ENCODE measurements at regions not wholly inside any gene's neighbourhood (a gene's known extent, or its start where the extent isn't known, plus 50 kb on each side); places are given as distances from the start of the nearest gene placed in this dataset.

DNA sequence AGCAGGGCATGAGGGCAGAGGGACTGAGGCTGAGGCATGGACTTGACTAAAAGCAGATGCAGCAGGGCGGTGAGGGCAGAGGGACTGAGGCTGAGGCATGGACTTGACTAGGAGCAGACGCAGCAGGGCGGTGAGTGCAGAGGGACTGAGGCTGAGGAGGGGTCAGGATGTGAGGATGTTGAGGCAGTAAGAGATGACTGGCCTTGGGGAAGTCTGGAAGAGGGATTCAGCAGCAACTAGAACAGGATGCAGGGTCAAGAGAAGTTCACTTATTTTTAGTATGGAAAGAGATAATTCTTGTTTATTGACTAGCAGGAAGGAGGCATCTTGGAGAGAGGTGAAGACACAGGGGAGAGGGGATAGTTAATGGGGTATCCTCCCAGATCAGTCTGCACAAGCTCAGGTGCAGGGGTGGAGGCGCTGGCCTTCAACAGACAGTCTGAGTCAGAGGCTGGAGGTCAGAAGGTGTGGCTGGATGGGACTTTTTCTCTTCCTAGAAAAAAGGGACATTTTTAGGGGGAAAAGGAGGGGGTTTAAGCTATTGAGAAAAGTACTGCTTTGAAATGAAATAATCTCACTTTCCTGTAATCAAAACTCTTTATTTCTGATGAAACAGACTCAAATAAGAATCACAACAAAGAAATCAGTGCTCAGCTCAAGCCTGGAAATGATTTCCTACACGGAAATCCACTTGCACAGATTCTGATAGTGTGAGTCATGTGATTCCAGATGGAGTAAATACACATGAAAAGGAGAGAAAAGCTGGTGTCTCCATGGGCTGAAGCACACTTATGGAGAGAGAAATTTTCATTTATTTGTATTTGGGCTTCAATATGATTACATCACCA is 130.9 kb downstream of the PALM2AKAP2 start:
- TF ChIP-seq, protein P1, sequence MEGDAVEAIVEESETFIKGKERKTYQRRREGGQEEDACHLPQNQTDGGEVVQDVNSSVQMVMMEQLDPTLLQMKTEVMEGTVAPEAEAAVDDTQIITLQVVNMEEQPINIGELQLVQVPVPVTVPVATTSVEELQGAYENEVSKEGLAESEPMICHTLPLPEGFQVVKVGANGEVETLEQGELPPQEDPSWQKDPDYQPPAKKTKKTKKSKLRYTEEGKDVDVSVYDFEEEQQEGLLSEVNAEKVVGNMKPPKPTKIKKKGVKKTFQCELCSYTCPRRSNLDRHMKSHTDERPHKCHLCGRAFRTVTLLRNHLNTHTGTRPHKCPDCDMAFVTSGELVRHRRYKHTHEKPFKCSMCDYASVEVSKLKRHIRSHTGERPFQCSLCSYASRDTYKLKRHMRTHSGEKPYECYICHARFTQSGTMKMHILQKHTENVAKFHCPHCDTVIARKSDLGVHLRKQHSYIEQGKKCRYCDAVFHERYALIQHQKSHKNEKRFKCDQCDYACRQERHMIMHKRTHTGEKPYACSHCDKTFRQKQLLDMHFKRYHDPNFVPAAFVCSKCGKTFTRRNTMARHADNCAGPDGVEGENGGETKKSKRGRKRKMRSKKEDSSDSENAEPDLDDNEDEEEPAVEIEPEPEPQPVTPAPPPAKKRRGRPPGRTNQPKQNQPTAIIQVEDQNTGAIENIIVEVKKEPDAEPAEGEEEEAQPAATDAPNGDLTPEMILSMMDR (IDR thresholded peaks at IDR 0.05; ENCODE audit: low read length), result no peak
- no peak for TF ChIP-seq EZH2 (IDR thresholded peaks at IDR 0.05; ENCODE audit: borderline replicate concordance, low read length)
